Nephron progenitor cell (in vitro differentiated cells): ENCODE measurements at regions not wholly inside any gene's neighbourhood (a gene's known extent, or its start where the extent isn't known, plus 50 kb on each side); places are given as distances from the start of the nearest gene placed in this dataset.
"Not testable (repeated sequence)": the region's sequence is repeated elsewhere in the genome, so short reads cannot be mapped to it uniquely, and the experiment has no call there.

ENCODE experiments used
- DNase-seq: peaks from one replicate; pipeline ENCODE4 v3.0.0; 2021
- H3K27ac Mint-ChIP-seq: 2 replicates; pipeline ENCODE4 v1.8.0; 2021; ENCODE audit warnings: mild to moderate bottlenecking, moderate library complexity, mixed read lengths
- H3K27me3 Mint-ChIP-seq: 2 replicates; pipeline ENCODE4 v1.8.0; 2021; ENCODE audit warnings: mild to moderate bottlenecking, low read depth, mixed read lengths; ENCODE audit not compliant: poor library complexity
- H3K36me3 Mint-ChIP-seq: 2 replicates; pipeline ENCODE4 v1.8.0; 2021; ENCODE audit warnings: low read depth, mixed read lengths
- H3K4me1 Mint-ChIP-seq: 2 replicates; pipeline ENCODE4 v1.8.0; 2021; ENCODE audit warnings: mixed read lengths
- H3K4me3 Mint-ChIP-seq: 2 replicates; pipeline ENCODE4 v1.8.0; 2021; ENCODE audit warnings: mild to moderate bottlenecking, moderate library complexity, mixed read lengths
- H3K9me3 Mint-ChIP-seq: 2 replicates; pipeline ENCODE4 v1.8.0; 2021; ENCODE audit warnings: mild to moderate bottlenecking, moderate library complexity, mixed read lengths
- TF ChIP-seq, protein P1 (sequence below): fragments of 200-600 bp; sonication (generic); IDR thresholded peaks from 2 replicates; pipeline ENCODE4 v1.5.0; 2021; ENCODE audit warnings: antibody characterized with exemption

GRCh38 chr3:99319450-99319849, 318.9 kb upstream of the COL8A1 start:
- Mint-ChIP-seq H3K36me3 (no peaks in the 10 kb centered on the region), H3K27me3 (no peaks in the 10 kb centered on the region), H3K27ac (no peak overlapping the region), H3K4me1 (peaks cover 2% of the 10 kb centered on the region), H3K9me3 (no peaks in the 10 kb centered on the region), H3K4me3 (no peak overlapping the region)
- DNase-seq, result no peak
- TF ChIP-seq, protein P1, sequence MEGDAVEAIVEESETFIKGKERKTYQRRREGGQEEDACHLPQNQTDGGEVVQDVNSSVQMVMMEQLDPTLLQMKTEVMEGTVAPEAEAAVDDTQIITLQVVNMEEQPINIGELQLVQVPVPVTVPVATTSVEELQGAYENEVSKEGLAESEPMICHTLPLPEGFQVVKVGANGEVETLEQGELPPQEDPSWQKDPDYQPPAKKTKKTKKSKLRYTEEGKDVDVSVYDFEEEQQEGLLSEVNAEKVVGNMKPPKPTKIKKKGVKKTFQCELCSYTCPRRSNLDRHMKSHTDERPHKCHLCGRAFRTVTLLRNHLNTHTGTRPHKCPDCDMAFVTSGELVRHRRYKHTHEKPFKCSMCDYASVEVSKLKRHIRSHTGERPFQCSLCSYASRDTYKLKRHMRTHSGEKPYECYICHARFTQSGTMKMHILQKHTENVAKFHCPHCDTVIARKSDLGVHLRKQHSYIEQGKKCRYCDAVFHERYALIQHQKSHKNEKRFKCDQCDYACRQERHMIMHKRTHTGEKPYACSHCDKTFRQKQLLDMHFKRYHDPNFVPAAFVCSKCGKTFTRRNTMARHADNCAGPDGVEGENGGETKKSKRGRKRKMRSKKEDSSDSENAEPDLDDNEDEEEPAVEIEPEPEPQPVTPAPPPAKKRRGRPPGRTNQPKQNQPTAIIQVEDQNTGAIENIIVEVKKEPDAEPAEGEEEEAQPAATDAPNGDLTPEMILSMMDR, result no peak

- Mint-ChIP-seq H3K27me3 (peaks cover 2% of the 10 kb centered on the region), H3K9me3 (peaks cover 7% of the 10 kb centered on the region), H3K4me1 (no peaks in the 10 kb centered on the region), H3K27ac (no peak overlapping the region), H3K36me3 (no peaks in the 10 kb centered on the region), H3K4me3 (no peak overlapping the region)
- TF ChIP-seq, protein P1, result no peak
- DNase-seq, result no peak
Measured at GRCh38 chr3:99317201-99317600, 321.2 kb upstream of the COL8A1 start.

- TF ChIP-seq, protein P1, result no peak
- no peak for DNase-seq
- Mint-ChIP-seq H3K9me3 (peaks cover 14% of the 10 kb centered on the region), H3K4me1 (no peaks in the 10 kb centered on the region), H3K27ac (no peak overlapping the region), H3K27me3 (peaks cover 3% of the 10 kb centered on the region), H3K4me3 (no peak overlapping the region), H3K36me3 (no peaks in the 10 kb centered on the region)
Measured at GRCh38 chr3:99315896-99316295, 322.5 kb upstream of the COL8A1 start.

DNA sequence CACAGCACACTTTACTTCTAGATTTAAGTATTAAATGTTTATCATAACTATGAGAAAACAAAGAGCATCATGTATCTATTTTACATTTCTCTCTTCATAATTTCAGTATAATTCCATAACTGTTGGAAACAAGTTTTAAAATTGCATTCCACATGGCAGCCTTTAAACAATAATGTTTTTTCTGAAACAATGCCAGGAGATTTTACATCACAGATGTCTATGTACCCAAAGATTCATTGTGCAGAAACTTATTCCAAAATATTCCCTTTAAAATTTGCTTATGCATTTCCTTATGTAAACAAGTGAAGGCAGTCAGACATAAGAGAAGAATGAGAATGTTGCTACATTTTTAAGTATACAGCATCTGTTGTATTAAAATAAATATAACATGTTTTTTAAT, 324.9 kb upstream of the COL8A1 start:
- peaks cover 3% of the 10 kb centered on the region for H3K27me3 Mint-ChIP-seq
- no peak for DNase-seq
- TF ChIP-seq, protein P1, result no peak
- no peak overlapping the region for H3K4me3 Mint-ChIP-seq
- no peaks in the 10 kb centered on the region for H3K36me3 Mint-ChIP-seq
- H3K27ac Mint-ChIP-seq, result no peak overlapping the region
- H3K4me1 Mint-ChIP-seq, result no peaks in the 10 kb centered on the region
- peaks cover 35% of the 10 kb centered on the region for H3K9me3 Mint-ChIP-seq

DNA sequence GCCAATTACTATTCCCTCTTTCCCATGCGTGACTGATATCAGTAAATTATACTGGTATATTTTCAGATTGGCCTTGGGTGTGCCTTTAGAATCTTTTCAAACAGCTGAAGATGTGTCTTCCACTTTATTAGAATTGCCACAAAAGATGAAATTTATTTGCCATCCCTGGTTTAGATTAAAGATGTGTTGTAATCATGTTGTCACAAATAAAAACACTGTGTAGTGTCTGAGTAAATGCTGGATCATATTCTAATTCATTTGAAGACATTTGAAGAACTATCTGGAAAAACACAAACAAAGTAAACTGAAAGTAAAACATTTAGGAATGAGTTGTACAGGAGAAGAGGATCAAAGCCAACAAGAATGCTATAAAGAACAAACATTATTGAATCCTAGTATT, 339.7 kb upstream of the COL8A1 start:
- Mint-ChIP-seq H3K9me3 (peaks cover 28% of the 10 kb centered on the region), H3K36me3 (no peaks in the 10 kb centered on the region), H3K4me3 (no peak overlapping the region), H3K27ac (no peak overlapping the region), H3K27me3 (no peaks in the 10 kb centered on the region), H3K4me1 (peaks cover 14% of the 10 kb centered on the region)
- DNase-seq, result no peak
- TF ChIP-seq, protein P1, result no peak

GRCh38 chr3:99295836-99296235, 342.6 kb upstream of the COL8A1 start:
- TF ChIP-seq, protein P1, result no peak

GRCh38 chr3:99294092-99294491, 344.3 kb upstream of the COL8A1 start:
- peak overlapping the region; percentile 22 for H3K4me3 Mint-ChIP-seq
- peak; percentile 44 for DNase-seq
- H3K36me3 Mint-ChIP-seq, H3K27me3 Mint-ChIP-seq: not testable (repeated sequence)
- peaks cover 14% of the 10 kb centered on the region for H3K4me1 Mint-ChIP-seq
- H3K9me3 Mint-ChIP-seq, result peaks cover 28% of the 10 kb centered on the region
- H3K27ac Mint-ChIP-seq, result peak overlapping the region; percentile 74

More at GRCh38 chr3:99295836-99296235, 342.6 kb upstream of the COL8A1 start:
- Mint-ChIP-seq H3K27me3 (no peaks in the 10 kb centered on the region), H3K9me3 (peaks cover 28% of the 10 kb centered on the region), H3K4me1 (peaks cover 14% of the 10 kb centered on the region), H3K36me3 (peaks cover 8% of the 10 kb centered on the region), H3K4me3 (no peak overlapping the region), H3K27ac (no peak overlapping the region)
- no peak for DNase-seq
